MM.1S (cell line): ENCODE measurements at regions not wholly inside any gene's neighbourhood (a gene's known extent, or its start where the extent isn't known, plus 50 kb on each side); places are given as distances from the start of the nearest gene placed in this dataset.

Source experiments
- DNase-seq: peaks from one replicate; pipeline ENCODE4 v3.0.0-alpha.2; 2015
- H2AFZ ChIP-seq: fragments of 300-600 bp; sonication (generic); 2 replicates; pipeline ENCODE4 v1.6.0; 2016; ENCODE audit warnings: antibody characterized with exemption, low read length
- H3F3A ChIP-seq: fragments of 300-600 bp; sonication (generic); 2 replicates; pipeline ENCODE4 v1.6.1; 2016; ENCODE audit warnings: mild to moderate bottlenecking, antibody characterized with exemption, low read length, moderate library complexity, mixed read lengths; ENCODE audit not compliant: insufficient read depth
- H3K27ac ChIP-seq: fragments of 300-600 bp; sonication (generic); 2 replicates; pipeline ENCODE4 v1.5.1; 2016; ENCODE audit warnings: mild to moderate bottlenecking, low read length
- H3K27me3 ChIP-seq: fragments of 300-600 bp; sonication (generic); replicated peaks from 2 replicates; pipeline ENCODE4 v1.6.0; 2016; ENCODE audit warnings: low read length; ENCODE audit not compliant: insufficient read depth
- H3K36me3 ChIP-seq: fragments of 300-600 bp; sonication (generic); replicated peaks from 2 replicates; pipeline ENCODE4 v1.6.1; 2016; ENCODE audit warnings: mild to moderate bottlenecking, low read length, mixed read lengths; ENCODE audit not compliant: insufficient read depth
- H3K4me1 ChIP-seq: fragments of 300-600 bp; sonication (generic); 2 replicates; pipeline ENCODE4 v1.6.1; 2016; ENCODE audit warnings: low read length, mixed read lengths
- H3K4me2 ChIP-seq: fragments of 300-600 bp; sonication (generic); 2 replicates; pipeline ENCODE4 v1.6.0; 2016; ENCODE audit warnings: low read depth, low read length
- H3K4me3 ChIP-seq: fragments of 300-600 bp; sonication (generic); 2 replicates; pipeline ENCODE4 v1.5.1; 2016; ENCODE audit warnings: low read length, mixed read lengths
- H3K79me2 ChIP-seq: fragments of 300-600 bp; sonication (generic); 2 replicates; pipeline ENCODE4 v1.6.1; 2016; ENCODE audit warnings: mixed run types, low read length, mixed read lengths
- H3K9ac ChIP-seq: fragments of 300-600 bp; sonication (generic); 2 replicates; pipeline ENCODE4 v1.6.1; 2016; ENCODE audit warnings: low read length, mixed read lengths
- H3K9me2 ChIP-seq: fragments of 300-600 bp; sonication (generic); replicated peaks from 2 replicates; pipeline ENCODE4 v1.6.1; 2016; ENCODE audit warnings: mild to moderate bottlenecking, low read length, mixed read lengths; ENCODE audit not compliant: insufficient read depth
- H3K9me3 ChIP-seq: fragments of 300-600 bp; sonication (generic); replicated peaks from 2 replicates; pipeline ENCODE4 v1.6.1; 2016; ENCODE audit warnings: mild to moderate bottlenecking, low read length, mixed read lengths; ENCODE audit not compliant: insufficient read depth
- H4K20me1 ChIP-seq: fragments of 300-600 bp; sonication (generic); 2 replicates; pipeline ENCODE4 v1.6.1; 2016; ENCODE audit warnings: mild to moderate bottlenecking, low read length, moderate library complexity, mixed read lengths; ENCODE audit not compliant: insufficient read depth
- EZH2 ChIP-seq: fragments of 300-600 bp; sonication (generic); optimal IDR thresholded peaks from 2 replicates; pipeline ENCODE3; 2017; ENCODE audit warnings: low read depth, mild to moderate bottlenecking, antibody characterized with exemption, low read length, mixed read lengths
- EZH2phosphoT487 ChIP-seq: fragments of 300-600 bp; sonication (generic); IDR thresholded peaks from 2 replicates; pipeline ENCODE4 v1.6.1; 2018; ENCODE audit warnings: antibody characterized with exemption, low read length
- TF ChIP-seq, protein P1 (sequence below): fragments of 300-600 bp; sonication (generic); IDR thresholded peaks from 2 replicates; pipeline ENCODE4 v1.5.1; 2016; ENCODE audit warnings: antibody characterized with exemption, low read length, mixed read lengths

DNA sequence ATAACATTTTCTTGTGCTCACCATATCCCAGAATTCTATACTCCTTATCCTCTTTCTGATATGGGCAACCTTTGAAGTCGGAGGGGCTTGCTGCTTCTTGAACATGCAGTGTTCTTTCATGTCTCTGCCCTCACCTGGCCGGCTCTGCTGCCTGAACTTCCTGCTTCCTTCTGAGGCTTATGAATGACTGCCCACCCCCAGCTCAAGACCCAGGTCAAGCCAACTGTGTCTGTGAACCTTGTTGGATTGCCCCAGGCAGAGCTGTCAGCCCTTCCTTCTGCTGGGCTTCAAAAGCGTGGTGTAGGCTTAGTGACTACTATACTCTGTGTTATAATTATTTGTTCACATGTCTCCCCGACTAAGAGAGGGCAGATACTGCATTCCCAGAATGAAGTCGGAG lies 506.5 kb downstream of the HS3ST4 start:
- Histone ChIP-seq H3K27me3 (no peaks in the 10 kb centered on the region), H3K9ac (no peak overlapping the region), H3K4me1 (no peaks in the 10 kb centered on the region), H3K27ac (no peak overlapping the region), H3F3A (no peaks in the 10 kb centered on the region), H3K9me2 (no peaks in the 10 kb centered on the region), H3K4me2 (no peak overlapping the region), H3K36me3 (no peaks in the 10 kb centered on the region), H3K79me2 (no peaks in the 10 kb centered on the region), H4K20me1 (no peaks in the 10 kb centered on the region), H3K9me3 (no peaks in the 10 kb centered on the region), H2AFZ (no peak overlapping the region), H3K4me3 (no peak overlapping the region)
- no peak for DNase-seq
- no peak for TF ChIP-seq EZH2phosphoT487
- no peak for TF ChIP-seq EZH2
- TF ChIP-seq, protein P1, sequence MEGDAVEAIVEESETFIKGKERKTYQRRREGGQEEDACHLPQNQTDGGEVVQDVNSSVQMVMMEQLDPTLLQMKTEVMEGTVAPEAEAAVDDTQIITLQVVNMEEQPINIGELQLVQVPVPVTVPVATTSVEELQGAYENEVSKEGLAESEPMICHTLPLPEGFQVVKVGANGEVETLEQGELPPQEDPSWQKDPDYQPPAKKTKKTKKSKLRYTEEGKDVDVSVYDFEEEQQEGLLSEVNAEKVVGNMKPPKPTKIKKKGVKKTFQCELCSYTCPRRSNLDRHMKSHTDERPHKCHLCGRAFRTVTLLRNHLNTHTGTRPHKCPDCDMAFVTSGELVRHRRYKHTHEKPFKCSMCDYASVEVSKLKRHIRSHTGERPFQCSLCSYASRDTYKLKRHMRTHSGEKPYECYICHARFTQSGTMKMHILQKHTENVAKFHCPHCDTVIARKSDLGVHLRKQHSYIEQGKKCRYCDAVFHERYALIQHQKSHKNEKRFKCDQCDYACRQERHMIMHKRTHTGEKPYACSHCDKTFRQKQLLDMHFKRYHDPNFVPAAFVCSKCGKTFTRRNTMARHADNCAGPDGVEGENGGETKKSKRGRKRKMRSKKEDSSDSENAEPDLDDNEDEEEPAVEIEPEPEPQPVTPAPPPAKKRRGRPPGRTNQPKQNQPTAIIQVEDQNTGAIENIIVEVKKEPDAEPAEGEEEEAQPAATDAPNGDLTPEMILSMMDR: no peak

DNA sequence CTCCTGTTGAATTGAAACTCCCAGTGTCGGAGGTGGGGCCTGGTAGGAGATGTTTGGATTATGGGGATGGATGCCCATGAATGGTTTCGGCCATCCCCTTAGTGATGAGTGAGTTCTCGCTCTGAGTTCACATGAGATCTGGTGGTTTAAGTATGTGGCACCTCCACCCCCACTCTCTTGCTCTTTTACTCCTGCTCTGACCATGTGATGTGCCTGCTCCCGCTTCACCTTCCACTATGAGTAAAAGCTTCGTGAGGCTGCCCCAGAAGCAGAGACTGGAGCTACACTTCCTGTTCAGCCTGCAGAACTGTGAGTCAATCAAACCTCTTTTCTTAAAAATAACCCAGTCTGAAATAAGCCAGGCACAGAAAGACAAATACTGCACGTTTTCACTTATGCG lies 512.4 kb downstream of the HS3ST4 start:
- Histone ChIP-seq H3K9me3 (no peaks in the 10 kb centered on the region), H3K4me3 (no peak overlapping the region), H3F3A (no peaks in the 10 kb centered on the region), H3K9me2 (no peaks in the 10 kb centered on the region), H3K79me2 (no peaks in the 10 kb centered on the region), H3K36me3 (no peaks in the 10 kb centered on the region), H3K27ac (no peak overlapping the region), H3K27me3 (no peaks in the 10 kb centered on the region), H3K4me2 (no peak overlapping the region), H4K20me1 (no peaks in the 10 kb centered on the region), H3K9ac (no peak overlapping the region), H2AFZ (no peak overlapping the region), H3K4me1 (no peaks in the 10 kb centered on the region)
- DNase-seq: no peak
- TF ChIP-seq EZH2phosphoT487 (no peak), EZH2 (no peak)
- TF ChIP-seq, protein P1: no peak

DNA sequence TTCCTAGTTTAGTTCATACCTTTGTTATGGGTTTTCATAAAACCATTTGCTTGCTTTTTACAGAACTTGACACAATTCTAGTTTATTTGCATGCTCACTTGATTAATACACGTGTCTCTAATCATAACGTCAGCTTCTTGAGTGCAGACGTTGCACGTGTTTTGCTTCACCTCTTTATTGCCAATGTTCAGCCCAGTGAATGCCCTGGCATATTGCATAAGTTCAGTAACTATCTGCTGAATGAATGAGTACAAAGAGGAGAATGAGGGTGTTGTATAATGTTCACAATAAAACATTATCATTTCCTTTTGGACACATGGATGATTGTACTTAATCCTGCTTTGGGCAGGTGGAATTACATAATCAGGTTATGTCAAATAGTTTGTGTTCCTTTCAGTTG lies 519.8 kb downstream of the HS3ST4 start:
- Histone ChIP-seq H3K4me3 (no peak overlapping the region), H2AFZ (no peak overlapping the region), H3F3A (no peaks in the 10 kb centered on the region), H3K27me3 (no peaks in the 10 kb centered on the region), H3K9ac (no peak overlapping the region), H3K9me3 (no peaks in the 10 kb centered on the region), H4K20me1 (no peaks in the 10 kb centered on the region), H3K4me1 (no peaks in the 10 kb centered on the region), H3K79me2 (no peaks in the 10 kb centered on the region), H3K4me2 (no peak overlapping the region), H3K27ac (no peak overlapping the region), H3K9me2 (no peaks in the 10 kb centered on the region), H3K36me3 (no peaks in the 10 kb centered on the region)
- TF ChIP-seq EZH2: no peak
- TF ChIP-seq, protein P1: no peak
- TF ChIP-seq EZH2phosphoT487: no peak
- DNase-seq: no peak
